ENCODE measurements at regions not wholly inside any gene's neighbourhood (a gene's known extent, or its start where the extent isn't known, plus 50 kb on each side); places are given as distances from the start of the nearest gene placed in this dataset.

DNA sequence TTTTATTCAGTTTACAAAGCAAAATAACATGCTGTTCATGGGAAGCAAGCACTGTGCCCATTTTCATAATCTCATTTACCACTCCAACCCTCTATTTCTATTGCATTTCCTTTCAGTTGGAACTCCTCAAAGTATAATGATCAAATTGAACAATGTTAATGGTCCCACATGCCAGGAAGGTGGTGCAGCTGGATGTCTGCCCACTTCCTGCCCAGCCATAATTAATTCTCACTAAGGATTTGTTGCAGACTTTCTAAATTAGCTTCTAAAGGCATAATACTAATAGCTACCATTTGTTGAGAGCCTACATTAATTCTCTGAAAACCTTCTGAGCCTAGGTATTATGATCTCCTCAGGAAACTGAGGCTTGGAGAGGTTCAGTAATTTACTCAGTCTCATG lies 316.1 kb upstream of the TPM1 start:
- Histone ChIP-seq H3K4me3 (ENCODE audit: low read length in 2 of 2) (no peak overlapping the region), H3K9me3 (ENCODE audit: control insufficient read depth in 2 of 2, low read length in 2 of 2) (no peaks in the 10 kb centered on the region), H3K27ac (ENCODE audit: low read length) (no peak overlapping the region), H3K9ac (ENCODE audit: low read length in 2 of 2) (no peak overlapping the region), H3K27me3 (ENCODE audit: control insufficient read depth in 1 of 2, insufficient read depth in 2 of 2, low read length in 2 of 2) (no peaks in the 10 kb centered on the region), H3K4me1 (ENCODE audit: control insufficient read depth, insufficient read depth, low read length) (no peaks in the 10 kb centered on the region), H3K36me3 (ENCODE audit: control insufficient read depth in 2 of 2, insufficient read depth in 2 of 2, low read length in 2 of 2) (peaks cover 6 to 31% of the 10 kb centered on the region in 2 donors)

DNA sequence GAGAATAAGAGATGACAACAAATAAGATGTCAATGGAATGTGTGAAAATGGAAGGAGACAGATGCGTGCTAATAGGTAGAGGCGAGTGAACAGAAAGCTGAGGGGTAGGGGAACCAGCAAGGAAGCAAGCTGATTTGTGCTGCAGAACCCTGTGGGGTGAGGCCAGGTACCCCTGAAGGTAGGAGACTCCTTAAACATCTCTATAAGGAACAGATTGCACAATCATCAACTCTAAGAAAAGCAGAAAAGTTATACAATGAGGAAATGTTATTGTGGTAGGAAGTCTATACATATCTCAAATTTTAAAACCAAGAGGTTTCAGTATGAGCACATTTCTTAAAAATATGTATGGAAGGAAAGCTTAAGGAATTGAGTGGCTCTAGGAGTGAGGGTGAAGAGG lies 315.0 kb upstream of the TPM1 start:
- Histone ChIP-seq H3K9me3 (ENCODE audit: control insufficient read depth in 2 of 2, low read length in 2 of 2) (no peaks in the 10 kb centered on the region), H3K4me3 (ENCODE audit: low read length in 2 of 2) (no peak overlapping the region), H3K4me1 (ENCODE audit: control insufficient read depth, insufficient read depth, low read length) (no peaks in the 10 kb centered on the region), H3K9ac (ENCODE audit: low read length in 2 of 2) (no peak overlapping the region), H3K27ac (ENCODE audit: low read length) (no peak overlapping the region), H3K36me3 (ENCODE audit: control insufficient read depth in 2 of 2, insufficient read depth in 2 of 2, low read length in 2 of 2) (peaks cover 3 to 31% of the 10 kb centered on the region in 2 donors), H3K27me3 (ENCODE audit: control insufficient read depth in 1 of 2, insufficient read depth in 2 of 2, low read length in 2 of 2) (no peaks in the 10 kb centered on the region)

DNA sequence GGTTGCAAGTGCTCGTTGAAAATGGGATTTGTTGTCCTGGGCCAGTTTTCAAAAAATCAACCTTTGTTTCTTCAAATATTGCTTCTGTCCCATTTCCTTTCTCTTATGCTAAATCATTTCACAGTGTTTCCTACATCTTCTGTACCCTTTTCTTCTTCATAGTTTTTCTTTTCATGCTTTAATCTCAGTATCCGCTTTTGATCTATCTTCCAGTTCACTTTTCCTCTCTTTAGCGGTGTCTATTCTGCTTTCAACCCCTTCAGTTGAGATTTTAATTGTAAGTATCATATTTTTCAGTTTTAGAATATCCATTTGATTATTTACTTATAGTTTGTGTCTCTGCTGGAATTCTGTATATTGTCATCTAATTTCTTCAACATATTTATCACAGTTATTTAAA lies 311.7 kb upstream of the TPM1 start:
- no peaks in the 10 kb centered on the region for H3K27me3 ChIP-seq (ENCODE audit: control insufficient read depth in 1 of 2, insufficient read depth in 2 of 2, low read length in 2 of 2)
- no peak overlapping the region for H3K4me3 ChIP-seq (ENCODE audit: low read length in 2 of 2)
- no peaks in the 10 kb centered on the region for H3K4me1 ChIP-seq (ENCODE audit: control insufficient read depth, insufficient read depth, low read length)
- H3K9ac ChIP-seq (ENCODE audit: low read length in 2 of 2) = no peak overlapping the region
- peaks cover 9 to 21% of the 10 kb centered on the region in 2 donors for H3K36me3 ChIP-seq (ENCODE audit: control insufficient read depth in 2 of 2, insufficient read depth in 2 of 2, low read length in 2 of 2)
- no peaks in the 10 kb centered on the region for H3K9me3 ChIP-seq (ENCODE audit: control insufficient read depth in 2 of 2, low read length in 2 of 2)
- H3K27ac ChIP-seq (ENCODE audit: low read length) = no peak overlapping the region

DNA sequence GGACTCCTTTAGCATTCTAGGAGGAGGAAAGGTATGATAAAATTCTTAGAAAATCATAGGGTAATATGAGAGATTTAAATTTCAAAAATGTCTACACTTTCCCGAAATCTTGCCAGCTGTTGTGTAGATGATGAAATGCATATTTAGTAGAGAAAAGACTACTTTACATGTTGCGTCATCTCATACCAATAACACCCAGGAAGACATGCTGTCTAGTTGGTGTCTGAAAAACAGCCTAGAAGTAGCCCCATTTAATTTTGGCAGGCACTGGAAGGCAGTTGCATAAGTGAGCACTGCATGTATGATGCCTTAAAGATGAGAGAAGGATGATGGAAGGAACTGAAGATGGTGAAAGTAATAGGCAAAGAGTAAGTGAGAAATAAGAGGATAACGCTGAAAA lies 310.5 kb upstream of the TPM1 start:
- H3K36me3 ChIP-seq (ENCODE audit: control insufficient read depth in 2 of 2, insufficient read depth in 2 of 2, low read length in 2 of 2) = peaks cover 12 to 13% of the 10 kb centered on the region in 2 donors
- H3K27ac ChIP-seq (ENCODE audit: low read length) = no peak overlapping the region
- no peaks in the 10 kb centered on the region for H3K27me3 ChIP-seq (ENCODE audit: control insufficient read depth in 1 of 2, insufficient read depth in 2 of 2, low read length in 2 of 2)
- H3K9me3 ChIP-seq (ENCODE audit: control insufficient read depth in 2 of 2, low read length in 2 of 2) = no peaks in the 10 kb centered on the region
- H3K4me3 ChIP-seq (ENCODE audit: low read length in 2 of 2) = no peak overlapping the region
- no peak overlapping the region for H3K9ac ChIP-seq (ENCODE audit: low read length in 2 of 2)
- H3K4me1 ChIP-seq (ENCODE audit: control insufficient read depth, insufficient read depth, low read length) = no peaks in the 10 kb centered on the region

DNA sequence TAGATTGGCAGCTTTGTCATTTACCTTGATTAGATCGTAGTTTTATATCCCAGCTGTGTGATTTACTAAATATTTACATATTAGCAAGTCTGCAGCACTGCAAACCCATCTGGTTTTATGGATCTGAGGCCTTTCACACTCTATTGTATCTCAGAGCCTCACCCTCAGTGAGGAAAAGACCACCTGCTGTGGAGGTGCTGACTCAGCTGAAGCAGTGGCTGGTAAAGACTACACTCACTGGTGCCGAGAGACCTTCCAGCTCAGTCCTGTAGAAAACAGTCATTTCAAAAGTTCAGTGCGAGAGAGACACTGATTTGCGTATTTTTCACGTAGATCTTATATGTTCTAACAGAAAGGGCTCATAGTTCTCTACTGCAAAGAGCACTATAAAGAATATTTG lies 307.8 kb upstream of the TPM1 start:
- H3K9ac ChIP-seq (ENCODE audit: low read length in 2 of 2) = no peak overlapping the region
- H3K4me3 ChIP-seq (ENCODE audit: low read length in 2 of 2) = no peak overlapping the region
- H3K36me3 ChIP-seq (ENCODE audit: control insufficient read depth in 2 of 2, insufficient read depth in 2 of 2, low read length in 2 of 2) = peaks cover 15 to 32% of the 10 kb centered on the region in 2 donors
- H3K27ac ChIP-seq (ENCODE audit: low read length) = no peak overlapping the region
- H3K4me1 ChIP-seq (ENCODE audit: control insufficient read depth, insufficient read depth, low read length) = no peaks in the 10 kb centered on the region
- H3K27me3 ChIP-seq (ENCODE audit: control insufficient read depth in 1 of 2, insufficient read depth in 2 of 2, low read length in 2 of 2) = no peaks in the 10 kb centered on the region
- no peaks in the 10 kb centered on the region for H3K9me3 ChIP-seq (ENCODE audit: control insufficient read depth in 2 of 2, low read length in 2 of 2)

DNA sequence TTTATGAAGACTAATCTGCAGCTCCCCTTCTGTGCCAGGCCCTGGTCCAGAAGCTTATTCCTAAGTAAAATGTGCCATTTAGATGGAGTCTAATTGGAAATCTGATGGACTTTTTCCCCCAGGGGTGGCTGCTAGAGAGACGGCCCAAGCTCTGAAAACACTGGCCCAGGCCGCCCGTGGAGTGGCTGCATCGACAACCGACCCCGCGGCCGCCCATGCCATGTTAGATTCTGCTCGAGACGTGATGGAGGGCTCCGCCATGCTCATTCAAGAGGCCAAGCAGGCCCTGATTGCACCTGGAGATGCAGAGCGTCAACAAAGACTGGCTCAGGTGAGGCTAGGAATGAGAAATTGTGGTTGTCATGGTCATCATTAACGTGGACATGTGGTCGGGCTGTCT lies 305.8 kb upstream of the TPM1 start:
- no peaks in the 10 kb centered on the region for H3K27me3 ChIP-seq (ENCODE audit: control insufficient read depth in 1 of 2, insufficient read depth in 2 of 2, low read length in 2 of 2)

DNA sequence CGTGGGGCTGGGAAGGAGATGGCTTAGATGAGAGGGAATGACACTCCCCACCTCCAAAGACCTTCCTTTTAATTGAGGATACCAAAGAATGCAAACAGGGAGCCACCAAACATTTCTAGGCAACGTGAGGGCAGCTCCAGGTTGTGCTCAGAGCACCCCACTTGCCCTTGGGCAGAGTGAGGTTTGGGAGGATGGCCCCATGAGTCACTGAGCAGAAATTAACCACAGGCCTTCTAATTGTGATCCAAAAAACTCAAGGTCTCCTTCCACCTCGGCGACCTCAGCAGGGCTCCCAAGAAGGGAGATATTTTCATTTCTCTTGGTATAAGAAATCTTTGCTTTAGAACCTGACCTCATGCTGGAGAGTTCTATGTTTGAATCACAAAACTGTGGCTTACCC lies 305.0 kb upstream of the TPM1 start:
- H3K36me3 ChIP-seq (ENCODE audit: control insufficient read depth in 2 of 2, insufficient read depth in 2 of 2, low read length in 2 of 2) = peaks cover 12 to 36% of the 10 kb centered on the region in 2 donors
- H3K27ac ChIP-seq (ENCODE audit: low read length) = no peak overlapping the region
- no peak overlapping the region for H3K4me3 ChIP-seq (ENCODE audit: low read length in 2 of 2)
- H3K9ac ChIP-seq (ENCODE audit: low read length in 2 of 2) = no peak overlapping the region
- H3K27me3 ChIP-seq (ENCODE audit: control insufficient read depth in 1 of 2, insufficient read depth in 2 of 2, low read length in 2 of 2) = no peaks in the 10 kb centered on the region
- H3K4me1 ChIP-seq (ENCODE audit: control insufficient read depth, insufficient read depth, low read length) = peaks cover 12% of the 10 kb centered on the region
- no peaks in the 10 kb centered on the region for H3K9me3 ChIP-seq (ENCODE audit: control insufficient read depth in 2 of 2, low read length in 2 of 2)

More for the DNA sequence above, 305.8 kb upstream of the TPM1 start:
- Histone ChIP-seq H3K36me3 (ENCODE audit: control insufficient read depth in 2 of 2, insufficient read depth in 2 of 2, low read length in 2 of 2) (peaks cover 12 to 37% of the 10 kb centered on the region in 2 donors), H3K9ac (ENCODE audit: low read length in 2 of 2) (no peak overlapping the region), H3K4me1 (ENCODE audit: control insufficient read depth, insufficient read depth, low read length) (peaks cover 7% of the 10 kb centered on the region), H3K9me3 (ENCODE audit: control insufficient read depth in 2 of 2, low read length in 2 of 2) (no peaks in the 10 kb centered on the region), H3K27ac (ENCODE audit: low read length) (no peak overlapping the region), H3K4me3 (ENCODE audit: low read length in 2 of 2) (no peak overlapping the region)

DNA sequence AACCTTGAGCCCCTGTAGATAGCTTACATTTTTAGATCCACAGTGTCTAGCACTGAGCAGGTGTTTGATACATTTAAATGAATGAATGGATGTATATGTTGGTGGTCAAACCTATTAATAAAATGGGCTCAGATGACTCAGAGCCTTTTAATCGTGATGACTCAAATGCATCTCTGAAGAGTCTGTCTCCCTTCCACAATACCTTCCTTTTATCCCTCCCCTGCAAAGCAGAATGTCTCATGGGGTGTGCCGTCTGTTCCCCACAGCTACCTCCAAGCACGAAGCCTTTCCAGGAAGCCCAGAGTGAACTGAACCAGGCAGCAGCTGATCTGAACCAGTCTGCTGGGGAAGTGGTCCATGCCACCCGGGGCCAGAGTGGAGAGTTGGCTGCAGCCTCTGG lies 303.5 kb upstream of the TPM1 start:
- H3K36me3 ChIP-seq (ENCODE audit: control insufficient read depth in 2 of 2, insufficient read depth in 2 of 2, low read length in 2 of 2) = peaks cover 12 to 30% of the 10 kb centered on the region in 2 donors
- H3K9me3 ChIP-seq (ENCODE audit: control insufficient read depth in 2 of 2, low read length in 2 of 2) = no peaks in the 10 kb centered on the region
- no peak overlapping the region for H3K4me3 ChIP-seq (ENCODE audit: low read length in 2 of 2)
- peaks cover 18% of the 10 kb centered on the region for H3K4me1 ChIP-seq (ENCODE audit: control insufficient read depth, insufficient read depth, low read length)
- H3K27ac ChIP-seq (ENCODE audit: low read length) = no peak overlapping the region
- no peak overlapping the region for H3K9ac ChIP-seq (ENCODE audit: low read length in 2 of 2)
- no peaks in the 10 kb centered on the region for H3K27me3 ChIP-seq (ENCODE audit: control insufficient read depth in 1 of 2, insufficient read depth in 2 of 2, low read length in 2 of 2)

DNA sequence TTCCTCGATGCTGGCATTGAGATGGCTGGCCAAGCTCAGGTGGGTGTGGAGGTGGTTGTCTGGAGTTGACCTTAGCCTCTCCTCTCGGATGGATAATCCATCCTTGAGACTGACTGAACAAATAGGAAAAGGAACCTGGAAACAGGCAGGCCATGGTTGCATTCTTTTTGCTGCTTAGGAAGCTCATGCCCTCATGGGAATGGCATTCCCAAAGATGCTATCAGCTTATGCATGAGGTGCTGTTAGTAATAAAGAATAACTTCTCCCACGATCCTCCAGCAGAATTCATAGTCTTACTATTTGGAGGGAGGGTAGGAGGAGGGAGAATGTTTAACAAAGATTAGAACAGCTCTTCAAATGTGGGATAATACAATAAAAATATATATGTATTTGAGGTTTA lies 303.0 kb upstream of the TPM1 start:
- H3K36me3 ChIP-seq (ENCODE audit: control insufficient read depth in 2 of 2, insufficient read depth in 2 of 2, low read length in 2 of 2) = peaks cover 12 to 30% of the 10 kb centered on the region in 2 donors
- peaks cover 18% of the 10 kb centered on the region for H3K4me1 ChIP-seq (ENCODE audit: control insufficient read depth, insufficient read depth, low read length)
- no peak overlapping the region for H3K27ac ChIP-seq (ENCODE audit: low read length)
- H3K4me3 ChIP-seq (ENCODE audit: low read length in 2 of 2) = no peak overlapping the region
- H3K27me3 ChIP-seq (ENCODE audit: control insufficient read depth in 1 of 2, insufficient read depth in 2 of 2, low read length in 2 of 2) = no peaks in the 10 kb centered on the region
- H3K9me3 ChIP-seq (ENCODE audit: control insufficient read depth in 2 of 2, low read length in 2 of 2) = no peaks in the 10 kb centered on the region
- H3K9ac ChIP-seq (ENCODE audit: low read length in 2 of 2) = no peak overlapping the region

DNA sequence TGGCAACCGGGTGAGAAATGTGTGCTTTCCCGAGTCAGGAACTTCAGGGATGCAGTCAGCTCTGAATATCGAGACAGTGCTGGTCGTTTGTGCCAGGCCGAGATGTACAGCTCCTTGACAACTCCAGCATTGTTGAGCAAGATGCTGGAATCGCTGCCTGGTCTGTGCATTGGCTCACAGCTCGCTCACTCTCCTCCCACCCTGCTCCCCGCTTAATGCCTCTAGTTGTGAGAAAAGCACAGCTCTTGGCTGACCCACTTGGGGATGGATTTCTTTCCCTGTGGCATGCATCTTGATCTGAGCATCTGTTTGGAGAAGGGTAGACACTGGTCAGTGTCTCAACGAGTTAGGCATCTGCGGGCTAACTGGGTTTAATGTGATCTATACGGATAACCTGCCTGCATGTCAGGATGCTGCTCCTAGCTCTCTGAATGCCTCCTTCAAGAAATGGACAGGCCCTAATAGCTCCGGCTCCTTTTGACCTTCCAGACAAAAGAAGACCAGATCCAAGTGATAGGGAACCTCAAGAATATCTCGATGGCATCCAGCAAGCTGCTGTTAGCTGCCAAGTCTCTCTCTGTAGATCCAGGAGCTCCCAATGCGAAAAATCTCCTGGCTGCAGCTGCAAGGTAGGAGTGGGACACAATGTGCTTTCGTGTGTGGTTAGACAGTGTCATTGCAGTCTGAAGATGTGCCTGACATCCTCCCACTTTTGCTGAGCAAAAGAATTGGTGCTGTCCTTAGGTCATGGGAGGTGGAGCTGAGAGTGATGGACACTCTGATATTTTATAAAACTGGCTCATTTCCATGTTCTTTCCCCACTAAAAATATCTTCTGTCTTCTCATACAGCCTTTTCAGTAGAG lies 302.2 kb upstream of the TPM1 start:
- Histone ChIP-seq H3K4me1 (ENCODE audit: control insufficient read depth, insufficient read depth, low read length) (peaks cover 18% of the 10 kb centered on the region), H3K9me3 (ENCODE audit: control insufficient read depth in 2 of 2, low read length in 2 of 2) (no peaks in the 10 kb centered on the region), H3K27me3 (ENCODE audit: control insufficient read depth in 1 of 2, insufficient read depth in 2 of 2, low read length in 2 of 2) (no peaks in the 10 kb centered on the region), H3K4me3 (ENCODE audit: low read length in 2 of 2) (no peak overlapping the region), H3K36me3 (ENCODE audit: control insufficient read depth in 2 of 2, insufficient read depth in 2 of 2, low read length in 2 of 2) (peaks cover 12 to 30% of the 10 kb centered on the region in 2 donors), H3K27ac (ENCODE audit: low read length) (no peak overlapping the region), H3K9ac (ENCODE audit: low read length in 2 of 2) (no peak overlapping the region)

DNA sequence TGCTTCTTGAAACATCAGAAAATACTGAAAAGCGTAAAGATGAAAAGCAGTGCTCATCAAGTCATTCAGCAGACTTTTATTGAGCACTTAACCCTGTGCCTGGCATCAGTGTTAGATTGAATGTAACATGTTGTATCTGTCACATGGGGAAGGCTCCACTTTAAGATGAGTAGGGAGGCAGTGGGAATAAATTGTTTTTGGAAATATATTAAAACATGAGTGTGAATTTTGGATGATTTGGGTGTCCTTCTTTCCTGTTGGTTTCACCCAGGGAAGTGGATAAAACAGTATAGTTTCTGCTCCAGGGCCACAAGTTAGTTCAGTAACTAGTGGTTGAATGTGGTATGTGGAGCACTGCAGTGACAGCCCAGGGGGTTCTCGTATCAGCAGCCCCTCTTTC lies 301.4 kb upstream of the TPM1 start:
- H3K27me3 ChIP-seq (ENCODE audit: control insufficient read depth in 1 of 2, insufficient read depth in 2 of 2, low read length in 2 of 2) = no peaks in the 10 kb centered on the region
- no peak overlapping the region for H3K27ac ChIP-seq (ENCODE audit: low read length)
- H3K36me3 ChIP-seq (ENCODE audit: control insufficient read depth in 2 of 2, insufficient read depth in 2 of 2, low read length in 2 of 2) = peaks cover 12 to 30% of the 10 kb centered on the region in 2 donors
- peaks cover 18% of the 10 kb centered on the region for H3K4me1 ChIP-seq (ENCODE audit: control insufficient read depth, insufficient read depth, low read length)
- no peak overlapping the region for H3K4me3 ChIP-seq (ENCODE audit: low read length in 2 of 2)
- H3K9me3 ChIP-seq (ENCODE audit: control insufficient read depth in 2 of 2, low read length in 2 of 2) = no peaks in the 10 kb centered on the region
- H3K9ac ChIP-seq (ENCODE audit: low read length in 2 of 2) = no peak overlapping the region

Measured in stomach smooth muscle (tissue), 2 donors.